BE2C (cell line): ENCODE measurements at regions not wholly inside any gene's neighbourhood (a gene's known extent, or its start where the extent isn't known, plus 50 kb on each side); places are given as distances from the start of the nearest gene placed in this dataset.

Experiments
- DNase-seq: peaks from one replicate; pipeline ENCODE4 v3.0.0-alpha.2; 2020
- H3K27me3 ChIP-seq: fragments of 250-450 bp; sonication (Bioruptor Pico); 2 replicates; pipeline ENCODE4 v1.5.1; 2020; ENCODE audit warnings: mild to moderate bottlenecking
- H3K36me3 ChIP-seq: fragments of 250-450 bp; sonication (Bioruptor Pico); 2 replicates; pipeline ENCODE4 v1.5.1; 2020; ENCODE audit warnings: mild to moderate bottlenecking
- H3K4me1 ChIP-seq: fragments of 250-450 bp; sonication (Bioruptor Pico); 2 replicates; pipeline ENCODE4 v1.5.1; 2020
- H3K4me3 ChIP-seq: 2 replicates; pipeline ENCODE4 v1.5.1; 2011; ENCODE audit warnings: low read depth, low read length
- H3K9me3 ChIP-seq: fragments of 250-450 bp; sonication (Bioruptor Pico); 2 replicates; pipeline ENCODE4 v1.5.1; 2020
- CTCF ChIP-seq: IDR thresholded peaks from 2 replicates; pipeline ENCODE4 v1.5.1; 2012; ENCODE audit warnings: mild to moderate bottlenecking, low read depth, low read length

GRCh38 chr9:83154821-83155220 lies 91.9 kb upstream of the RASEF start:
- Histone ChIP-seq H3K9me3 (no peaks in the 10 kb centered on the region), H3K4me1 (no peaks in the 10 kb centered on the region), H3K27me3 (no peaks in the 10 kb centered on the region), H3K4me3 (no peak overlapping the region), H3K36me3 (no peaks in the 10 kb centered on the region)
- no peak for DNase-seq
- TF ChIP-seq CTCF, result no peak

GRCh38 chr9:83154087-83154736 lies 91.3 kb upstream of the RASEF start:
- no peak for DNase-seq

GRCh38 chr9:83153030-83153429 lies 90.1 kb upstream of the RASEF start:
- Histone ChIP-seq H3K9me3 (no peaks in the 10 kb centered on the region), H3K36me3 (no peaks in the 10 kb centered on the region), H3K4me1 (no peaks in the 10 kb centered on the region), H3K27me3 (no peaks in the 10 kb centered on the region), H3K4me3 (no peak overlapping the region)
- no peak for DNase-seq
- TF ChIP-seq CTCF, result no peak

More at GRCh38 chr9:83154087-83154736, 91.3 kb upstream of the RASEF start:
- H3K27me3 ChIP-seq, result no peaks in the 10 kb centered on the region
- no peak for TF ChIP-seq CTCF
- no peaks in the 10 kb centered on the region for H3K36me3 ChIP-seq
- H3K9me3 ChIP-seq, result no peaks in the 10 kb centered on the region
- no peaks in the 10 kb centered on the region for H3K4me1 ChIP-seq
- H3K4me3 ChIP-seq, result no peak overlapping the region

GRCh38 chr9:83151627-83152137 lies 88.7 kb upstream of the RASEF start:
- Histone ChIP-seq H3K27me3 (no peaks in the 10 kb centered on the region), H3K9me3 (no peaks in the 10 kb centered on the region), H3K36me3 (no peaks in the 10 kb centered on the region), H3K4me1 (no peaks in the 10 kb centered on the region), H3K4me3 (no peak overlapping the region)
- no peak for DNase-seq
- no peak for TF ChIP-seq CTCF

- no peaks in the 10 kb centered on the region for H3K27me3 ChIP-seq
- no peak overlapping the region for H3K4me3 ChIP-seq
- no peak for TF ChIP-seq CTCF
- DNase-seq, result no peak
- no peaks in the 10 kb centered on the region for H3K4me1 ChIP-seq
- no peaks in the 10 kb centered on the region for H3K9me3 ChIP-seq
- H3K36me3 ChIP-seq, result no peaks in the 10 kb centered on the region
Observed at GRCh38 chr9:83147315-83148149, 84.6 kb upstream of the RASEF start.

- H3K27me3 ChIP-seq, result no peaks in the 10 kb centered on the region
- no peaks in the 10 kb centered on the region for H3K36me3 ChIP-seq
- no peak overlapping the region for H3K4me3 ChIP-seq
- no peak for TF ChIP-seq CTCF
- DNase-seq, result no peak
- no peaks in the 10 kb centered on the region for H3K9me3 ChIP-seq
- H3K4me1 ChIP-seq, result no peaks in the 10 kb centered on the region
Observed at GRCh38 chr9:83146325-83146724, 83.4 kb upstream of the RASEF start.
